ENCODE measurements at regions not wholly inside any gene's neighbourhood (a gene's known extent, or its start where the extent isn't known, plus 50 kb on each side); places are given as distances from the start of the nearest gene placed in this dataset.

DNA sequence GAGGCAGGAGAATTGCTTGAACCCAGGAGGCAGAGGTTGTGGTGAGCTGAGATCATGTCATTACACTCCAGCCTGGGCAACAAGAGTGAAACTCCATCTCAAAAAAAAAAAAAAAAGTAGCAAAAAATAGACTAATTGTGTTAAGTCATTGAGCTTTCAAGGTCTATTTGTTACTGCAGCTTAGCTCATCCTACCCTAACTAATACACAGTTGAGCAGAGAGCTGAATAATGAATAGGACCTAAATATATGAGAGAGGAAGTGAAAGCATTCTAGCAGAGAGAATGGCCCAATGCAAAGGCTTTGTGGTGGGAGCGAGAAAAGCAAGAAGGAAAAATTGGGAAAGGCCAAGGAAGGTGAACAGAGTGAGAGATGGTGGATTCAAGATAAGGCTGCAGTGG lies 128.3 kb downstream of the AXIN2 start:
- H3K9me3 ChIP-seq, result no peaks in the 10 kb centered on the region
- TF ChIP-seq, protein P1, sequence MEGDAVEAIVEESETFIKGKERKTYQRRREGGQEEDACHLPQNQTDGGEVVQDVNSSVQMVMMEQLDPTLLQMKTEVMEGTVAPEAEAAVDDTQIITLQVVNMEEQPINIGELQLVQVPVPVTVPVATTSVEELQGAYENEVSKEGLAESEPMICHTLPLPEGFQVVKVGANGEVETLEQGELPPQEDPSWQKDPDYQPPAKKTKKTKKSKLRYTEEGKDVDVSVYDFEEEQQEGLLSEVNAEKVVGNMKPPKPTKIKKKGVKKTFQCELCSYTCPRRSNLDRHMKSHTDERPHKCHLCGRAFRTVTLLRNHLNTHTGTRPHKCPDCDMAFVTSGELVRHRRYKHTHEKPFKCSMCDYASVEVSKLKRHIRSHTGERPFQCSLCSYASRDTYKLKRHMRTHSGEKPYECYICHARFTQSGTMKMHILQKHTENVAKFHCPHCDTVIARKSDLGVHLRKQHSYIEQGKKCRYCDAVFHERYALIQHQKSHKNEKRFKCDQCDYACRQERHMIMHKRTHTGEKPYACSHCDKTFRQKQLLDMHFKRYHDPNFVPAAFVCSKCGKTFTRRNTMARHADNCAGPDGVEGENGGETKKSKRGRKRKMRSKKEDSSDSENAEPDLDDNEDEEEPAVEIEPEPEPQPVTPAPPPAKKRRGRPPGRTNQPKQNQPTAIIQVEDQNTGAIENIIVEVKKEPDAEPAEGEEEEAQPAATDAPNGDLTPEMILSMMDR (IDR thresholded peaks at IDR 0.05), result no peak
- H3K27me3 ChIP-seq, result peaks cover 0 to 19% of the 10 kb centered on the region in 2 donors
- DNase-seq, result no peak
- H3K4me3 ChIP-seq, result no peak overlapping the region
- H3K4me1 ChIP-seq, result no peaks in the 10 kb centered on the region
- intact Hi-C loops (cut with DNase I; ENCODE audit: low total_unique reads), result no loop called here
- H3K27ac ChIP-seq, result no peak overlapping the region
- H3K36me3 ChIP-seq, result no peaks in the 10 kb centered on the region

DNA sequence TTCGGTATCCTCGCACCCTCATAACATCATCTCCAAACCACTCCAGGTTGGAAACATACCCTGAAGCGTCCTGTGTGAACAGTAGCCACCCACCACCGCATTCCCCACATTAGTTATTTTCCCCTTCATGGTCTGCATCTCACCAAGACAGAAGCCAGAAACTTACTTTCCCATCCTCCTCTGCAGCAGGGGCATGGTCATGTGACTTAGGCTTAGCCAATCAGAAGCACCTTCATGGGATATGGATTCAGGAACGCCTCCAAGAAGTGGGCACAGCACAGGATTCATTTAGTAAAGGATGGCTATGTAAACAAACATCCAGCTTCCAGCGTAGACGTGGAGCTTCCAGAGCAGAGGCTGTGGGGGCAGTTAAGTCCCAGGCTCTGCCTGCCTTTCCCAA lies 130.3 kb downstream of the AXIN2 start:
- Histone ChIP-seq H3K9me3 (peaks cover 0 to 6% (median 0%) of the 10 kb centered on the region in 3 donors), H3K27ac (no peak overlapping the region), H3K4me3 (no peak overlapping the region), H3K4me1 (no peaks in the 10 kb centered on the region), H3K36me3 (no peaks in the 10 kb centered on the region), H3K27me3 (peaks cover 0 to 6% of the 10 kb centered on the region in 2 donors)
- intact Hi-C loops (cut with DNase I; ENCODE audit: low total_unique reads), result no loop called here
- DNase-seq, result no peak
- TF ChIP-seq, protein P1 (IDR thresholded peaks at IDR 0.05), result no peak

DNA sequence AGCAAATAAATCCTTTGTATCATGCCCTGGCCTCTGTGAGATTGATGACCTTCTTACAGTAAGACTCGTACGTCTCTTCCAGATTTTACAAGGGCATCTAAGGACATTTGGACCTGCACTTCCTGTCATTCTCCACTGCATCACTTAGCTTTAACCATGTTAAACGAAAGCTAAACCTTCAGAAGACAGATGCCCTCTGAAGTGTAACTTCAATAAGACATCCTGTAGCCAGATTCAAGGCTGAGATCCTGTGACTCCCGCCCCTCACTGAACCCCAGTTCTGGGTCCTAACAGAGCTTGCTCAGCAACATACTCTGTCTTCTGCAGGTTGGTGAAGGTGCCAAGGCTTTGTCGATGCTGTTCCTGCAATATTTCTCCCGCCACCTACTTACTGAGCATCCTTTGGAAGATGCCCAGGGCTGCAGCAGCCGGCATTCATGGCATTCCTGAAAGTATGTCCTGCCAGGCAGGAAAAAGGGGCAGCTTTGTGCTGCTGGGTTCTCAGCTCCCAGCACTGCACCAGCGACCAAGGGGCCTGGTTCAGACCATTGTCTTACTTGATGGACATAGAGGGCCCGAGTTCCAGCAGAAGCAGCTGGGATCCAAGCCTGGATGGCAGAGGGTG lies 131.1 kb downstream of the AXIN2 start:
- H3K9me3 ChIP-seq, result peaks cover 0 to 6% (median 0%) of the 10 kb centered on the region in 3 donors
- DNase-seq, result no peak
- peaks cover 0 to 6% of the 10 kb centered on the region in 2 donors for H3K27me3 ChIP-seq
- no peak overlapping the region for H3K27ac ChIP-seq
- no peaks in the 10 kb centered on the region for H3K4me1 ChIP-seq
- H3K4me3 ChIP-seq, result no peak overlapping the region
- intact Hi-C loops (cut with DNase I; ENCODE audit: low total_unique reads), result no loop called here
- TF ChIP-seq, protein P1 (IDR thresholded peaks at IDR 0.05), result no peak
- H3K36me3 ChIP-seq, result no peaks in the 10 kb centered on the region

DNA sequence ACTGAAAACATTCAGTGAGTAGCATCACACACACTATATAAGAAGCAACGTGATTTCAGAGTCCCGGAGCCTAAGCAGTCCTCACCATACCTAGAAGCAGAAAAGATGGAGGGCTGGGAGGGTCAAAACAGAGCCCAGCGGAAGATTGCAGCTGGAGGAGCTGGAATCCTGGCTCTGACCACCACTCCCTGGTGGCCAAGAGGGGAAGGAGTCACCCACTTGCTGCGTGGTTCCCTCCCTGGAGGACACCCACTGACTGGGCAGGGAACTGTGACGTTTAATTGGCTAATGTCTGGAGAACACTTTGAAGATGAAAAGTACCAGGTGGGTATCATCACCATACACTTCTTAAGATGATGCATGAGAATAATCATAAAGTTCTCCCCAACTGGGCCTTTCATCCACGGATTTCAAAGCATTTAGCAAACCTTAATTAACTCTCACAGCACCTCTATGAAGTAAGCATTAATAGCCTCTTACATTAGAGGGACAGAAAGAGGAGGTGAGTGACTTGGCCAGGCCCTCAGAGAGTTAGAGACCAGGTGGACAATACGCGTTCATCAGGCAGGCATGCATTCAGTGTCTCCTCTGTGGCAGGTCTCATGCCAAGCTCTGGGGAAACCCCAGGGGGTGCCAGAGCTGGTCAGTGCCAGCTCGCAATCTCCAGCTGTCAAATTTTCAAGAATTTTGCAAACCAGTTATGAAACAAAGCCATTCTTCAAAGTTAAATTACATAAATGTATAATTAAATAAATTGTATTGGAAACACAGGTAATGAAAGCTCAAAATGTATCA lies 137.9 kb downstream of the AXIN2 start:
- no peaks in the 10 kb centered on the region for H3K27me3 ChIP-seq
- H3K4me1 ChIP-seq, result peaks cover 0 to under 1% (median 0%) of the 10 kb centered on the region in 4 donors
- H3K9me3 ChIP-seq, result peaks cover 0 to 6% (median 0%) of the 10 kb centered on the region in 3 donors
- H3K36me3 ChIP-seq, result no peaks in the 10 kb centered on the region
- H3K4me3 ChIP-seq, result no peak overlapping the region
- intact Hi-C loops (cut with DNase I; ENCODE audit: low total_unique reads), result no loop called here
- DNase-seq, result no peak
- no peak overlapping the region for H3K27ac ChIP-seq
- TF ChIP-seq, protein P1 (IDR thresholded peaks at IDR 0.05), result no peak

DNA sequence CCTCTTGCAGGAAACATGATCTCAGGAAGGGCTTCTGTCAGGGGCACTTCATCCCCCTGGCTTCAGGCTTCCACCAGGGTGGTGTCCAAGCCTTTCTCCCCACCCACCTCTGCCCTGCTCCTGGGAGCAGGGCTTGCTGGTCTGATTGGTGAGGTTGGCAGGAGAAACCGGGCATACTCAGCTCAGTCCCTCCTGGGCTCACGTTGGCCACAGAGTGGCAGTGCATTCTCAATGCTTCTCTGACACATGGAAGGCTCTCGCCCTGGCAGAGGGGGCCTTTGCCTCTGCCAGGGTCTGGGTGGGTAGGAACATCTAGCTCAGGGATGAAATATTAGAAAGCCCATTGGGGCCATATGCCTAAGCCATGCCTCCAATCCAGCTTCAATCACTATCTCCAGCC lies 142.8 kb downstream of the AXIN2 start:
- intact Hi-C loops (cut with DNase I; ENCODE audit: low total_unique reads), result no loop called here
- no peak overlapping the region for H3K27ac ChIP-seq
- no peaks in the 10 kb centered on the region for H3K36me3 ChIP-seq
- H3K4me1 ChIP-seq, result peaks cover 0 to 7% (median 0%) of the 10 kb centered on the region in 4 donors
- H3K9me3 ChIP-seq, result no peaks in the 10 kb centered on the region
- H3K27me3 ChIP-seq, result no peaks in the 10 kb centered on the region
- DNase-seq, result no peak
- H3K4me3 ChIP-seq, result no peak overlapping the region
- TF ChIP-seq, protein P1 (IDR thresholded peaks at IDR 0.05), result no peak
